Type B pancreatic cell (in vitro differentiated cells): ENCODE measurements at regions not wholly inside any gene's neighbourhood (a gene's known extent, or its start where the extent isn't known, plus 50 kb on each side); places are given as distances from the start of the nearest gene placed in this dataset.

Source experiments
- DNase-seq: peaks from one replicate; pipeline ENCODE4 v3.0.0; 2021; ENCODE audit warnings: mixed read lengths; ENCODE audit not compliant: unreplicated experiment; ENCODE audit errors: extremely low spot score
- H3K27ac Mint-ChIP-seq: 2 replicates; pipeline ENCODE4 v1.8.0; 2021; ENCODE audit warnings: mild to moderate bottlenecking, mixed read lengths
- H3K27me3 Mint-ChIP-seq: 2 replicates; pipeline ENCODE4 v1.8.0; 2021; ENCODE audit warnings: mixed read lengths
- H3K36me3 Mint-ChIP-seq: 2 replicates; pipeline ENCODE4 v1.8.0; 2021; ENCODE audit warnings: mixed read lengths
- H3K4me1 Mint-ChIP-seq: one replicate; pipeline ENCODE4 v1.8.0; 2021; ENCODE audit warnings: mixed read lengths; ENCODE audit not compliant: unreplicated experiment
- H3K4me3 Mint-ChIP-seq: 2 replicates; pipeline ENCODE4 v1.8.0; 2021; ENCODE audit warnings: mild to moderate bottlenecking, mixed read lengths
- H3K9me3 Mint-ChIP-seq: 2 replicates; pipeline ENCODE4 v1.8.0; 2021; ENCODE audit warnings: mixed read lengths
- TF ChIP-seq, protein P1 (sequence below): fragments of 200-600 bp; sonication (generic); conservative IDR thresholded peaks from 2 replicates; pipeline ENCODE4 v1.5.0; 2021; ENCODE audit warnings: antibody characterized with exemption, mild to moderate bottlenecking

- no peaks in the 10 kb centered on the region for H3K4me1 Mint-ChIP-seq
- H3K9me3 Mint-ChIP-seq: no peaks in the 10 kb centered on the region
- DNase-seq: no peak
- H3K27me3 Mint-ChIP-seq: peaks cover 61% of the 10 kb centered on the region
- no peaks in the 10 kb centered on the region for H3K36me3 Mint-ChIP-seq
- TF ChIP-seq, protein P1, sequence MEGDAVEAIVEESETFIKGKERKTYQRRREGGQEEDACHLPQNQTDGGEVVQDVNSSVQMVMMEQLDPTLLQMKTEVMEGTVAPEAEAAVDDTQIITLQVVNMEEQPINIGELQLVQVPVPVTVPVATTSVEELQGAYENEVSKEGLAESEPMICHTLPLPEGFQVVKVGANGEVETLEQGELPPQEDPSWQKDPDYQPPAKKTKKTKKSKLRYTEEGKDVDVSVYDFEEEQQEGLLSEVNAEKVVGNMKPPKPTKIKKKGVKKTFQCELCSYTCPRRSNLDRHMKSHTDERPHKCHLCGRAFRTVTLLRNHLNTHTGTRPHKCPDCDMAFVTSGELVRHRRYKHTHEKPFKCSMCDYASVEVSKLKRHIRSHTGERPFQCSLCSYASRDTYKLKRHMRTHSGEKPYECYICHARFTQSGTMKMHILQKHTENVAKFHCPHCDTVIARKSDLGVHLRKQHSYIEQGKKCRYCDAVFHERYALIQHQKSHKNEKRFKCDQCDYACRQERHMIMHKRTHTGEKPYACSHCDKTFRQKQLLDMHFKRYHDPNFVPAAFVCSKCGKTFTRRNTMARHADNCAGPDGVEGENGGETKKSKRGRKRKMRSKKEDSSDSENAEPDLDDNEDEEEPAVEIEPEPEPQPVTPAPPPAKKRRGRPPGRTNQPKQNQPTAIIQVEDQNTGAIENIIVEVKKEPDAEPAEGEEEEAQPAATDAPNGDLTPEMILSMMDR: no peak
- H3K27ac Mint-ChIP-seq: no peak overlapping the region
- H3K4me3 Mint-ChIP-seq: no peak overlapping the region
Observed at GRCh38 chr1:216843409-216843808, 120.2 kb upstream of the ESRRG start.

DNA sequence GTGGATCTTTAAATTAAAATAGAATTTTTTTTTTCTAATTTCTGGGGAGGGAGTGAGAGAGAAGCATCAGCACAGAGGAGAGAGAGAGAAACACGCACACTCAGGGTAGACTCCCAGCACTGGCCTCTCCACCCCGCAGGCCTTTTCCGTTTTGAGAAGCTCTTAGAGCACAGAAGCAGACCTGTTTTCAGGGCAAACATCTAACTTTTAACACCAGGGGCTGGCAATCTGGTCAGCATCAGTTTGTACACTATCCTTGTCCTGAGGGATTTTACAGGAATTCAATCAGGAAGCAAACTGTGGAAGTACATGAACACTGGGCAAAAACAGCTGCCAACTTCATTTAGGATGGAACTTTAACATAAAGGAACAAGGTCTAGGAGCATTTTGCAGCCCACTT is 117.9 kb upstream of the ESRRG start:
- TF ChIP-seq, protein P1: no peak
- H3K36me3 Mint-ChIP-seq: no peaks in the 10 kb centered on the region
- no peak for DNase-seq
- H3K4me3 Mint-ChIP-seq: no peak overlapping the region
- H3K27me3 Mint-ChIP-seq: peaks cover 67% of the 10 kb centered on the region
- H3K4me1 Mint-ChIP-seq: no peaks in the 10 kb centered on the region
- no peaks in the 10 kb centered on the region for H3K9me3 Mint-ChIP-seq
- no peak overlapping the region for H3K27ac Mint-ChIP-seq

DNA sequence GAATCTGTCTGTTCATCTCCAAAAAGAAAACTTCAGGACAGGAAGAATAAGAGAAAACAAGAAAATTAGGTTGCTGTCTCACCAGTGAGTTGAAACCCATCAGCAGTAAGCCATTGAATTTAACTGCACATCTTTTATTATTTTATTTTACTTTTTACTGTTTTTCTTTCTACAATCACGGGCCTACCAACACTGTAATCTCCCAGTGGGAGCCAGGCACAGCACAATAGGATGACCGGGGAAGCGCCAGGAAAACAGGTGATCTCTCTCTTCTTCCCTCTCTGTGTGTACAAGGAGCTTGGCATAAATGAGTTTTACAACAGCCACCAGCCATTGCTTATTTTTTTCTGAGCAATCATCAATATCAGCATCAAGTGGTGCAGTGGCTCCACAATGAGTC is 113.1 kb upstream of the ESRRG start:
- Mint-ChIP-seq H3K27me3 (peaks cover 62% of the 10 kb centered on the region), H3K36me3 (peaks cover 3% of the 10 kb centered on the region), H3K4me1 (no peaks in the 10 kb centered on the region), H3K9me3 (peaks cover 7% of the 10 kb centered on the region), H3K4me3 (no peak overlapping the region), H3K27ac (no peak overlapping the region)
- TF ChIP-seq, protein P1: no peak
- no peak for DNase-seq

- TF ChIP-seq, protein P1: no peak
- DNase-seq: no peak
- Mint-ChIP-seq H3K27me3 (peaks cover 68% of the 10 kb centered on the region), H3K27ac (no peak overlapping the region), H3K36me3 (peaks cover 3% of the 10 kb centered on the region), H3K4me1 (peaks cover 6% of the 10 kb centered on the region), H3K4me3 (no peak overlapping the region), H3K9me3 (peaks cover 7% of the 10 kb centered on the region)
Observed at GRCh38 chr1:216833509-216833908, 110.3 kb upstream of the ESRRG start.

GRCh38 chr1:216832192-216832591 is 109.0 kb upstream of the ESRRG start:
- peaks cover 70% of the 10 kb centered on the region for H3K27me3 Mint-ChIP-seq
- no peak overlapping the region for H3K27ac Mint-ChIP-seq
- no peak for DNase-seq
- peaks cover 6% of the 10 kb centered on the region for H3K4me1 Mint-ChIP-seq
- H3K4me3 Mint-ChIP-seq: no peak overlapping the region
- TF ChIP-seq, protein P1: no peak
- peaks cover 7% of the 10 kb centered on the region for H3K9me3 Mint-ChIP-seq
- H3K36me3 Mint-ChIP-seq: peaks cover 3% of the 10 kb centered on the region
